Esophagus muscularis mucosa (tissue), 4 donors: ENCODE measurements at regions not wholly inside any gene's neighbourhood (a gene's known extent, or its start where the extent isn't known, plus 50 kb on each side); places are given as distances from the start of the nearest gene placed in this dataset.

Source experiments
- DNase-seq: peaks from one replicate; pipeline ENCODE4 v3.0.0-alpha.2; 2017; ENCODE audit errors: extremely low spot score
- H3K27ac ChIP-seq, 4 donors: fragments of 200-600 bp; sonication (generic); replicated peaks in 1 of 4; 1 replicate in 3 of 4; 2 replicates in 1 of 4; pipeline ENCODE4 v1.5.1; 2016 to 2019; ENCODE audit warnings: mild to moderate bottlenecking in 1 of 4
- H3K27me3 ChIP-seq, 4 donors: fragments of 200-600 bp; sonication (generic); one replicate each; pipeline versions ENCODE4 v1.5.1 to v1.6.0; 2016 to 2019
- H3K36me3 ChIP-seq, 4 donors: fragments of 200-600 bp; sonication (generic); one replicate each; pipeline ENCODE4 v1.5.1; 2016 to 2019
- H3K4me1 ChIP-seq, 4 donors: fragments of 200-600 bp; sonication (generic); one replicate each; pipeline ENCODE4 v1.5.1; 2016 to 2019
- H3K4me3 ChIP-seq, 4 donors: fragments of 200-600 bp; sonication (generic); 1 replicate in 2 of 4; 2 replicates in 2 of 4; pipeline ENCODE4 v1.5.1; 2016 to 2019; ENCODE audit warnings: mild to moderate bottlenecking in 4 of 4, moderate library complexity in 1 of 4
- H3K9me3 ChIP-seq, 4 donors: fragments of 200-600 bp; sonication (generic); 1 replicate in 3 of 4; 2 replicates in 1 of 4; pipeline ENCODE4 v1.5.1; 2016 to 2019
- CTCF ChIP-seq, 3 experiments: fragments of 200-600 bp in 2 of 3; fragments of 450-650 bp in 1 of 3; sonication (generic) in 2 of 3; IDR thresholded peaks; one replicate each; pipeline ENCODE4 v1.5.1; 2017 to 2019; ENCODE audit warnings: antibody characterized with exemption in 3 of 3, mild to moderate bottlenecking in 2 of 3, moderate library complexity in 1 of 3
- EP300 ChIP-seq: sonication (generic); formaldehyde crosslinking; IDR thresholded peaks from one replicate; pipeline ENCODE4 v1.6.1; 2017; ENCODE audit warnings: antibody characterized with exemption
- POLR2A ChIP-seq: fragments of 450-650 bp; IDR thresholded peaks from one replicate; pipeline ENCODE4 v1.6.1; 2017; ENCODE audit warnings: antibody characterized with exemption, moderate library complexity, mild to moderate bottlenecking, low read depth
- POLR2AphosphoS5 ChIP-seq, 2 donors: sonication (generic); formaldehyde crosslinking; IDR thresholded peaks; one replicate each; pipeline ENCODE4 v1.6.1; 2017; ENCODE audit warnings: antibody characterized with exemption in 2 of 2
- WGBS: methylation state at CpG from one replicate; pipeline ENCODE4 v1.1.5; 2018; 5-methylcytosine and 5-hydroxymethylcytosine counted together
- intact Hi-C: fragments of 100-400 bp; cut with DNase I; formaldehyde crosslinking; loops from one replicate; pipeline ENCODE4 v1.15.1; 2023

- DNase-seq: no peak
- H3K36me3 ChIP-seq: no peaks in the 10 kb centered on the region
- H3K9me3 ChIP-seq: peaks cover 0 to 3% (median 0%) of the 10 kb centered on the region in 4 donors
- no peak for TF ChIP-seq POLR2A
- TF ChIP-seq CTCF (IDR thresholded peaks at IDR 0.05): peak in 1 of 3 experiments; percentile 13
- no peak for TF ChIP-seq EP300
- no peak for TF ChIP-seq POLR2AphosphoS5 (IDR thresholded peaks at IDR 0.05)
- H3K4me1 ChIP-seq: no peaks in the 10 kb centered on the region
- WGBS: 68% methylated on average over 6 of the region's 9 CpGs
- H3K27ac ChIP-seq: no peak overlapping the region
- no peak overlapping the region for H3K4me3 ChIP-seq
- intact Hi-C loops: no loop called here
- no peaks in the 10 kb centered on the region for H3K27me3 ChIP-seq
These were observed 354.4 kb upstream of the DACH1 start for GRCh38 chr13:72221276-72221962.

GRCh38 chr13:72218966-72219365, 352.0 kb upstream of the DACH1 start:
- no peaks in the 10 kb centered on the region for H3K27me3 ChIP-seq
- TF ChIP-seq POLR2A (no peak), EP300 (no peak), POLR2AphosphoS5 (IDR thresholded peaks at IDR 0.05) (no peak), CTCF (IDR thresholded peaks at IDR 0.05) (no peak)

GRCh38 chr13:72217142-72217541, 350.1 kb upstream of the DACH1 start:
- H3K4me1 ChIP-seq: no peaks in the 10 kb centered on the region
- no peak for DNase-seq
- H3K9me3 ChIP-seq: peaks cover 0 to 3% (median 0%) of the 10 kb centered on the region in 4 donors
- H3K27me3 ChIP-seq: no peaks in the 10 kb centered on the region
- intact Hi-C loops: no loop called here
- H3K4me3 ChIP-seq: no peak overlapping the region
- no peak overlapping the region for H3K27ac ChIP-seq
- WGBS: 64% methylated on average over 2 of the region's 2 CpGs
- no peaks in the 10 kb centered on the region for H3K36me3 ChIP-seq
- TF ChIP-seq EP300 (no peak), POLR2AphosphoS5 (IDR thresholded peaks at IDR 0.05) (no peak), POLR2A (no peak), CTCF (IDR thresholded peaks at IDR 0.05) (no peak)

More at GRCh38 chr13:72218966-72219365, 352.0 kb upstream of the DACH1 start:
- Histone ChIP-seq H3K4me1 (no peaks in the 10 kb centered on the region), H3K4me3 (no peak overlapping the region), H3K36me3 (no peaks in the 10 kb centered on the region), H3K27ac (no peak overlapping the region), H3K9me3 (peaks cover 0 to 3% (median 0%) of the 10 kb centered on the region in 4 donors)
- no peak for DNase-seq
- 58% methylated on average over 2 of the region's 2 CpGs for WGBS
- intact Hi-C loops: no loop called here

GRCh38 chr13:72208112-72208645, 341.2 kb upstream of the DACH1 start:
- TF ChIP-seq CTCF (IDR thresholded peaks at IDR 0.05): no peak
- TF ChIP-seq POLR2AphosphoS5 (IDR thresholded peaks at IDR 0.05): no peak
- TF ChIP-seq POLR2A: no peak
- no peak for TF ChIP-seq EP300
- Histone ChIP-seq H3K4me3 (no peak overlapping the region), H3K27ac (no peak overlapping the region), H3K27me3 (no peaks in the 10 kb centered on the region), H3K9me3 (no peaks in the 10 kb centered on the region), H3K4me1 (no peaks in the 10 kb centered on the region), H3K36me3 (no peaks in the 10 kb centered on the region)
- intact Hi-C loops: no loop called here
- DNase-seq: no peak

- Histone ChIP-seq H3K4me3 (no peak overlapping the region), H3K36me3 (no peaks in the 10 kb centered on the region), H3K9me3 (no peaks in the 10 kb centered on the region), H3K4me1 (no peaks in the 10 kb centered on the region), H3K27ac (no peak overlapping the region), H3K27me3 (no peaks in the 10 kb centered on the region)
- DNase-seq: no peak
- WGBS: 80% methylated on average over 1 of the region's 1 CpG
- TF ChIP-seq POLR2AphosphoS5 (IDR thresholded peaks at IDR 0.05) (no peak), CTCF (IDR thresholded peaks at IDR 0.05) (no peak), EP300 (no peak), POLR2A (no peak)
- intact Hi-C loops: no loop called here
These were observed 338.8 kb upstream of the DACH1 start for GRCh38 chr13:72205773-72206172.
